Stimulated activated CD4-positive, alpha-beta T cell treated with anti-CD3 and anti-CD28 coated beads, TNF-alpha, amount 100 ng/mL, for 48 hours (primary cell): ENCODE measurements at regions not wholly inside any gene's neighbourhood (a gene's known extent, or its start where the extent isn't known, plus 50 kb on each side); places are given as distances from the start of the nearest gene placed in this dataset.

Source experiments
- DNase-seq, 3 donors: peaks; one replicate each; pipeline ENCODE4 v3.0.0-alpha.2; 2020; ENCODE audit warnings: low read depth in 3 of 3

DNA sequence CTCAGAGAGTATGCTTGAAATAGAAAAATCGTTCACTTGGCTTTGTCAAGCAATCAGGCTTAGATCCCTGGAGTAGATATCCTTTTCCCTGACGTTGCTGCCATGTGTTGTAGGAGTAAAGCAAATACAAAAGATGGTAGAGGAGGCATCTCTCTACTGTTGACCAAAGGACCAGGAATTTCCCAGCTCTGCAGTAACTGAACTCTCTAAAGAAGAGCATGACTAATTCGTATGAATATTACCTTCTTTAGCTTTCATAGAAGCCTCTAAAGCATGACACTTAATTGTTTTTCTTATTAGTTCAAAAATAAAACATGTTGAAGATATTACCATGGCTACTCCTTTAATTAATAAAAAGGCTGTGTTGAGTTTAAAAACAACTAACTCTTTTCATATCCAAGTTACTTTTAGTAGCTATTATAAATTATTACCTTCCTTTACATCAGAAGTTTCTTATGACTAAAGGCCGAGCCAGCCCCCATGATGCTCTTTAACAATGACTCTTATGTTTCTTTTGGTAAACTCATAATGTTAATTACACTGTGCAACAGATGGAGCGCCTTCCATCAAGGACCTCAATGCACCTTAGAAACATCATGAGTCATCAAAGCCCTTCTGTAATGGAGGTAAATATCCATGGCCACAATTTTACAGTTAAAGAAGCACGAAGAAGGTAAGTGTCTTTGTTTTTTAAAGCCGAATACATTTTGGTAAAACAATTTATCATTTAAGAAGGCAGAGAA lies 352.4 kb downstream of the KLF5 start:
- DNase-seq: no peak

DNA sequence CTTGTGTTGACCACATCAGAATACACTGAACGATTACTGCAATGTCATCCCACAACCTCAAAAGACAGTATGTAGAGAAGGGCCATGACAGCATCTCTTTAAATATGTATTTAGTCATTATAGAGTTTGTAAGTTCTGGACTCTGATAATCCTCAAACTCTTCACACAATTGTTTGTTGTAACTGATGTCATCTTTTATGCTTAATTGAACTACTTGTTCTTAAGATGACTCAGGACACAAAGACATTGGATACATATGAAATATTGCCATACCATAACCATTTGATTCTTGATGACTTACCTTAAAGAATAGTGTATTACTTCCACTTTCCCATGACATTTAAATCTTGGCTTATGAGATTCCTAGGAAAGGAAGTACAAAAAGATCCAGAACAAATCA lies 347.6 kb downstream of the KLF5 start:
- no peak for DNase-seq

DNA sequence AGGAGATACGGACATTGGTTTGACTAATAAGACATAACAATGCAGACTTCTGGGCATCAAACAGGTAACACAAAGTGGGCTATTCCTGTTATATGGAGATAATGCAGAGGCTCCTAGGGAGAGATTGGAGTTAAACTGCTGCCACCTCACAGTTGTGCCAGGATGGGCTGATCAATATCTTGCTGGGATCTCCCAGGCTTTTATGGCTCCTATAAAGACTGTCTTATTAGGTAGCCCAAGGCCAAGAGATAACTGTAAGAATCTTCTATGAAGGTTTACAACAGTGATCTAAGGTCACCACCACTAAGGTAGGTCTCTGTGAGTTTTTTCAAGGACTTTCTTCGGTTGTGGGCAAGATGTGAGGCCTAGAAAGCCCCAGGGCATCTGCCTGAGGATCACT lies 345.8 kb downstream of the KLF5 start:
- no peak for DNase-seq

GRCh38 chr13:73403355-73404120 lies 344.7 kb downstream of the KLF5 start:
- no peak for DNase-seq

GRCh38 chr13:73401769-73402168 lies 343.0 kb downstream of the KLF5 start:
- DNase-seq: no peak

DNA sequence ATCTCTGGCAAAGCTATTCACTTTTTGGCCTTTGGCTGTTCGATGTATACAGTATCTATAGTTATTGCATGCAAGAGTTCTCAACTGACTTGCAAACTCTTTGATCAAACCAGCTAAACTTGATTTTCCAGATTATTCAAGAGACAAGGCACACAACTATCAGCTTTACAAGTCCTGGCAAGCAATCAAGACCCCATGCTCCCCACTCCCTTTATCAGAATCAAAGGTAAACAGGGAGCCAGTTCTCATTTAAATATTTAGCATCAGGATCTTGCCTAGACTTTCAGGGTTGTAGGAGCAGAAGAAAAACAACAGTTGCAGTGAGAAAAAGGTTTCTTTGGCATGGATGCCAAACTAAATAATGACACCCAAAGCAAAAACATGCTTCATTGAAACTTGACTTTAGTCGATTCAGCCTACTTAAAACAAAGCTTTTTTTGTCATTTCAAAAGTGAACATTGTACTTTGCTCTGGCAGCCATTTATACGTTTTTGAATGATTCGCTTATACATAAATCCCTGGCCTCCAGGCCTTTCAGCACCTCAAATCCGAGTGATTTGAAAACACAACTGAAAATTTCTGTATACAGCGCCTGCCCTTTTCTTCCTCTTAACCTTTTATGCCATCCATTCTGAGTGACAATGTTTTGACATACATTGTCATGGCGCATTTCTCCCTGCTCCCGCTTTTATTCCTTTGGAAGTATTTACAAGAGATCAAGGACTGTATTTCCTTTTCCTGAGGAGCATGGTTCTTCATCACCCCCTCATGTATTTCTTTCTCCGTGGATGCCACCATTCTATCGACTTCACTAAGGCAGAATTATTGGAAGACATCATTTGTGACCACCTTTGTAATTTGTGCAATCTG lies 340.8 kb downstream of the KLF5 start:
- no peak for DNase-seq

DNA sequence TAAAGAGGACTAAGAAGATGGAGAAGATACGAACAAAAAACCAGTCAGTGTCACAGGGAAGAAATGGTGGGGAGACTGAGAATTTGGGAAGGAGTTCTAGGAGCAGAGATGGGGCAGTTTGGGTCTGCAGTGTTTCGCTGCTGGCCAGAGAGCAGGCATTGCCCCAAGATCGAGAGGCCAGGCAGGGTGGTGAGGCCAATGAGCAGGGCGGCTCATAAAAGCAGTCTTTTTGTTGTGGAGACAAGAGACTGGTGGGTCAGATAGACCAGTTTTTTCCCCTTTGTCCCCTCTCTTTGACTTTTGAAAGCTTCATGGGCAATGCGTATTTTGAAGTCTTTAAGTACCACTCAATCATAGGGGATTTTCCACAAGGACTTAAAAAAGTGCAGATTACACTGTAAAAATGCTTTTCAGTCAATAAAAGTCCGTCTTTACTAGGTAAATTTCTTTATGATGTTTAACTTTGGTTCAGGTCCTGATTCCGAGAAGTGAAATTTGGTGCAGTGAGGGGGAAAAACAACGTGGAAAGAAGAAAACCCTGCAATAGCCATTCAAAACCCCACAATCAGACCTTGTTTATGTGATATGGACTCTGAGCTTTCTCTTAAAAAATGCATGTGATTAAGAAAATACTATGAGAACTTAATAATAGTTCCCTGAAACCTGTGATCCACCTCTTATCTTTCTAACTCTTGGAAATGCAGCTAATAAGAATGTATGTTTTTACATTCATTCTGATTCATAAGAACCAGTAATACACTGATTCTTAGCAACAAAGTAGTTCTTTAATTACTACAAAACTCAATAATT lies 338.9 kb downstream of the KLF5 start:
- no peak for DNase-seq

GRCh38 chr13:73394066-73394465 lies 335.3 kb downstream of the KLF5 start:
- no peak for DNase-seq

DNA sequence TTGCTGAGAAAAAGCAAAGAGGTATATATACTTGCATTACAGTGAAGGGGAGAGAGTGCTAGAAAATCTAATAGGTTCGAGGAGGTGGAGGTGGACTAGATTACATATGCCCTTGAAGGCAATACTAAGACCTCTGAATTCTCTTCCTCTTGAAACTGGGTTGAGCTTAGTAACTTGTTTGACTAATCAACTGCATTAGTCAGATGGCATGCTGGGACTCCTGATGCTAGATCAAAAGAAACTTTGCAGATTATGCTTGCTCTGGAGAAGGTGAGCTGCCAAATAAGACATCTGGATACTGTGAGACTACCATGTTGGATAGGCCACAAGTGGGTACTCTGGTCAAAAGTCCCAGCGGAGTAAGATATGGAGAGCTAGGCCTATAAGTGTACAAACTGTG lies 331.3 kb downstream of the KLF5 start:
- no peak for DNase-seq

DNA sequence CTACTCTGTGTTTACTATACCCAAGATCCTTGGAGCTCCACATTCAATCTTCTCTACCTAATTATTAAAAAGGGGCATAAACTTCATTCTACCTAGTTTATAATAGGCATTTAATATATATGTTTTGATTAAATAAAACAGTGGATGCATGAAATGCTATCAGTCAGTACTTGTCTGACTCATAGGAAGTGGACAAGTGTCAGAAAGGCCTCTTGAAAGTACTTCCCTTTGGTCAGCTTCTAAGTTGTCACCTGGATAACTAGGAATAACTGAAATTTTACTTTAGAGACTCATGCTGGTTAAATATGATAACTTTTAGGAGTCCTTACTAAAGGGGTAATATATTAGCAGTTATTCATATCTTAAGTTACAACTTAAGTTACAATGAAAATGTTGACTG lies 329.8 kb downstream of the KLF5 start:
- no peak for DNase-seq

GRCh38 chr13:73387318-73387717 lies 328.5 kb downstream of the KLF5 start:
- no peak for DNase-seq

GRCh38 chr13:73385848-73386247 lies 327.0 kb downstream of the KLF5 start:
- no peak for DNase-seq

DNA sequence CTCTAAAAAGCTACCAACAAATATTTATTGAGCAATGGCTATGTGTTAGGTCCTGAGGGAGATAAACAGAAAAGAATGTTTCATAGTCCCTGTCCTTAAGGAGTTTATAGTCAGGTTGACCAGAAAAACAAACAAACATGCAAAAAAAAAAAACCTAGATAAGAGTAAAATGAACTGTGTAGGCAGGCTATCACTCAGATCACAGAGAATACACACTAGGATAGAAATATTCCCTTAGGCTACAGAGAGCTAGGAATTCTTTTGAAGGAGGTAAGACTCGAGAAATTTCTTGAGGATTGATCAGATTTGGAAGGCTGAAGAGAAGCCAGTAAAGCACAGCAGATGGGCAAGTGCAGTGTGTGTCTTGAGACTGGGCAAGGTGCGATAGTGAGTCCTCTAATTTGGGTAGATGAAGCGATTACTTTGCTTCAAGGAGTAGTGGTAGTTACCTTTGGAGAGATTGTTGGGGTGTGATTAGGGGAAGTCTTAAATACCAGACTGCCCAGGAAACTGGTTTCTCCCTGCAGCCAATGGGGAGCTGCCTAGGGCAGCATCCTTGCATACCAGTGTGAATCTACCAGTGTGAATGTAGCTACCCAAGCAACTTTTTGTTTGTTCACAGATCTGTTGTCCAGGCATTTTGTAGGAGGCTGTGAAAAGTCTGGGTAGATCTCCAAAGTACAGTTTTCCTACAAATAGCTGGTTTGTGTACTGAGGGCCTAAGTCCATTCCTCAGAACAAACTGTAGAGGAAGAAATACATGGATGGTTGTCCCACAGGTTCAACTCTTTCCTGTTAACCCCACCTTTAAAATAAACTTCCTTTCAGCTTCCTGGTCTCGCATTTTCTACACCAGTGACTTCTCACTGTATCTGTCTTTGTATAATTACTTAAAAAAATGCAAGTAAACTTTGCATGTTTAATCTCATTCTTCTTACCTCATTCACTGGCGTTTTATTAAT lies 314.1 kb downstream of the KLF5 start:
- no peak for DNase-seq

- DNase-seq: no peak
These were observed 311.3 kb downstream of the KLF5 start for GRCh38 chr13:73370066-73370465.

DNA sequence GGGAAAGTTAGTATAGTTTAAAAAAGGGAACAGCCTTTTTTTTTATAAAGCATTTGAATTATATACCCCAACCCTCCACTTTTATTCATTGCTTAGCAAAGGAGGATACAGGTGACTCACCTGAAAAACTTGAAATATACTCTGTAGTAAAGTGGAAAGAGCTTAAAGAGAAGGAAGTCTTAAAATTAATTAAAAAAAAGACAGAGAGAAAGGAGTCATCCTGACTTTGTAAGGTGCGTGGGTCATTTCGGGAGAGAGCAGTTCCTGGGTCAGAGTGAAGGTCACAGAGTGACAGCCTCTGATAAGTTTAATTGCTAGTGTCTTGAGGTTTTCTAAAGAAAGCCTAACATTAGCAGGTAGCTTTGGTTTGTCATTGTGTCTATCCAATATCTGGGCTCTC lies 310.3 kb downstream of the KLF5 start:
- no peak for DNase-seq

DNA sequence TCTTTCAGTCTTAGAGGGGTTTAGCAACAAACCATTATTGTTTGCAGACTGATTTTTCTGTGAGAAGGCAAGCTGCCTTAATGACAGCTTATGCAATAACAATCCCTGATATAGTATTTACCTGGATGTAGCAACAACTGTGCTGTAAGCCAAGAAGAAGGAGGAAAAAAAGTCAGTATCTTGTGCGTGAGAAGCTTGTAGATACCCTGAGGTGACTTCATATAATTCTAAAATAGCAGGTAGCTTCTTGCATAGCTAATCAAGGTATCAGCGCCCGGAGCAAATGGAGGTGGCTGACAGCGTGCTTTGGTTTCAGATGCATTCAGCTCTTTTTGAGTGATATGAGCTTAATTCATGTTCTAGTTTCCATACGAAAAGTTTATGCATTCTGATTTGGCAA lies 309.8 kb downstream of the KLF5 start:
- DNase-seq: no peak

GRCh38 chr13:73367886-73368285 lies 309.1 kb downstream of the KLF5 start:
- DNase-seq: no peak

- no peak for DNase-seq
These were observed 307.4 kb downstream of the KLF5 start for GRCh38 chr13:73366241-73366640.

DNA sequence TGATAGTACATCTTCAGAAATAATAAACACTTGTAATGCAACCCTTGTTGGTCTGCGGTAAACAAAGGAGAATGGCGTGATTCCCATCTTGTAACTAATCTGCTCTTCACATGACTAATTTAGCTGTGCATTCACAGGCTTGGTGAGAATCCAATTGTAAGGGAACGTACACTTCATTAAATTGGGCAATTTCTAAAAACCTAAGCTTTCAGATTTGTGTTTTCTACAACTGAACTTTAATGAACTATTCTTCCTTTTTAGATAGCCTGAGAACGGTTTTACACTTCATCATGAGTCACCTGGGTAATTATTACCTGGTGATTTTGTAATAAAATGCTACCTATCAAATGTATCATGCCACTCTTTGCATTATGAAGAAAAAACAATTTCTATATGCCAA lies 306.9 kb downstream of the KLF5 start:
- DNase-seq: no peak

GRCh38 chr13:73365252-73365651 lies 306.4 kb downstream of the KLF5 start:
- no peak for DNase-seq
